GM12872 (cell line): ENCODE measurements at regions not wholly inside any gene's neighbourhood (a gene's known extent, or its start where the extent isn't known, plus 50 kb on each side); places are given as distances from the start of the nearest gene placed in this dataset.

Experiments used
- TF ChIP-seq, protein P1 (sequence below): IDR thresholded peaks from 3 replicates; pipeline ENCODE4 v1.5.1; 2011; ENCODE audit warnings: low read depth, mild to moderate bottlenecking, low read length, moderate library complexity; ENCODE audit not compliant: insufficient read depth

DNA sequence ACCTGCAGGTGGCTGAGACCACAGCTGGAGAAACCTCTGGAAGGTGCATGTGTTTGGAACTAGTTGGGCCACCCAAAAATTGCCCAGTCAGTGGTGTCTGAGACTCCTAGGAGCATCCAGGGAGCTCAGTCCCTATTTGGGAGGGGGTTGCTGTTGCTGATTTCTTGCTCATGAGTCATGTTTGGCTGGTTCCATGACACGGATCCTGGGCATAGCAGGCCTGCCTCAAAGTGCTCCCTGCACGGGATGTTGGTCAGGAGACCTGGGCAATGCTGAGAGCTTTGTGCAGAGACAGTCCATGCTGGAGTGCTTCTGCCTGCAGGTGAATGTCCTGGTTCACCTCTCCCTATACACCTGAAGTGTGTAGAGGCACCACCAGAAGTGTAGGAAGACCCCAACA lies 194.2 kb downstream of the GLI2 start:
- TF ChIP-seq, protein P1, sequence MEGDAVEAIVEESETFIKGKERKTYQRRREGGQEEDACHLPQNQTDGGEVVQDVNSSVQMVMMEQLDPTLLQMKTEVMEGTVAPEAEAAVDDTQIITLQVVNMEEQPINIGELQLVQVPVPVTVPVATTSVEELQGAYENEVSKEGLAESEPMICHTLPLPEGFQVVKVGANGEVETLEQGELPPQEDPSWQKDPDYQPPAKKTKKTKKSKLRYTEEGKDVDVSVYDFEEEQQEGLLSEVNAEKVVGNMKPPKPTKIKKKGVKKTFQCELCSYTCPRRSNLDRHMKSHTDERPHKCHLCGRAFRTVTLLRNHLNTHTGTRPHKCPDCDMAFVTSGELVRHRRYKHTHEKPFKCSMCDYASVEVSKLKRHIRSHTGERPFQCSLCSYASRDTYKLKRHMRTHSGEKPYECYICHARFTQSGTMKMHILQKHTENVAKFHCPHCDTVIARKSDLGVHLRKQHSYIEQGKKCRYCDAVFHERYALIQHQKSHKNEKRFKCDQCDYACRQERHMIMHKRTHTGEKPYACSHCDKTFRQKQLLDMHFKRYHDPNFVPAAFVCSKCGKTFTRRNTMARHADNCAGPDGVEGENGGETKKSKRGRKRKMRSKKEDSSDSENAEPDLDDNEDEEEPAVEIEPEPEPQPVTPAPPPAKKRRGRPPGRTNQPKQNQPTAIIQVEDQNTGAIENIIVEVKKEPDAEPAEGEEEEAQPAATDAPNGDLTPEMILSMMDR = no peak

DNA sequence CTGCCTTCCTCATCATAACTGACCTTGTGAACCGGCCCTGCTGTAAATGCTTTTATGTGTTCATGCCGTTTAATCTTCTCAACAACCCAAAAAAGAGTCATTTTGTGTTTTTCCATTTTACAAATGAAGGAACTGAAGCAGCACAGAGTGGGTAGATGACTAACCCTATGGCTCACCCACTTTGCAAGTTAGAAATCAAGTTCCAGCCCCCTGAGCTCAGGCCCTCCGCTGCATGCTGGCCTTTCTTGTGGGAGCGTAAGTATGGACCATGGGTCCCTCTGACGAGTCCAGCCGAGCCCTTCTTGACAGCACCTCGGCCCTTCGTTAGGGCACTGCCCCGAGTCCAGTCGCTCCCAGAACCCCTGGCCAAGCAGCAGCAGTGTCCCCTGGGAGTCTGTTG lies 194.6 kb downstream of the GLI2 start:
- TF ChIP-seq, protein P1 = no peak

DNA sequence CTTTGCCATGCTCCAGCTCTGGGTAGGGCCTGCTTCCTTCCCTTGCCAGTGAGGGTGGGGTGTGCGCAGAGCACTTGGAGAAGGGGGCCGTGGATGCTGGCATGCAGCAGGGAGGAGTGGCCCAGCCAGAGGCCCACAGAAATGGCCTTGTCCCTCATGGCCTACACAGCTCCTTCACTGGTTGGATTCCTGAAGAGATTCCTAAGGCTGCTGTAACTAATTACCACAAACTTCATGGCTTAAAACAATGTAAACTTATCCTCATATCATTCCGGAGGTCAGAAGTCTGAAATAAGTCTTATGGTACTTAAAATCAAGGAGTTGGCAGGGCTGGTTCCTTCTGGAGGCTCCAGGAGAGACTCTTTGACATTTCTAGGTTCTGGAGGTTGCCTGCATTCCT lies 195.2 kb downstream of the GLI2 start:
- TF ChIP-seq, protein P1 = no peak

DNA sequence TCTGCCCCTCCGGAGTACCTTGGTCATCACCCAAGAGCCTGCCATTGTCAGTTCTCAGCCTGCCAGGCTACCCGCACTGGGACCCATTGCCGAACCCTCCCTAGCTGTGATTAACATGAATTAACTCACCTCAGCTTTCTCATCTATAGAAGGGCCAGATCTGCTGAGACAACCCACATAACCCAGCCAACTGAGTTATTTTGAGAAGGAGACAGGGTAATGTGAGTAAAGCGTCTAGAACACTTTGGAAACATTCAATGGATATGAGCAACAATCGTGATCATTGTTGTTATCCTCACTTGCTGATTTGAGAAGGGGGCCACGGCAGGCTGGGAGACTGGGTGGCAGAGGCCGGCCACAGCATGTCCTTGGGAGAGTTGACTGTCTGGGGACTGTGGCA lies 196.8 kb downstream of the GLI2 start:
- TF ChIP-seq, protein P1 = no peak

DNA sequence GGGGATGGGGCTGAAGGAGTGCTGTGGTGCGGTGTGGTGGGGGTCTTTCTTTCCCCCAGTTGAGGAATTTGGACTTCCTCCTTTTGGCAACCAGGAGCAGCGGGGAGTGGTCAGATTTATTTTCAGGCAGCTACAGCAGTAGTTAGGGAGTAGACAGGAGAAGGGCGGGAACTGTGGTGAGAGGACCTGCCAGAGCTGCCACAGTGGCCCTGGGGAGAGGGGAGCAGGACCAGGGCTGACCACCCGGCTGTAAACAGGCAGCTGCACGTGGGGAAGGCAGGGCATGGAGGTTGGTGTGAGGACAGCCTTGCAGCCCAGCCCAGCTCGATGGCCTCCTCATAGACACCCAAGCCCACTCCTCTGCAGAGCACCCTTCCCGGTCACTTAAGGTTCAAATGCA lies 197.2 kb downstream of the GLI2 start:
- TF ChIP-seq, protein P1 = no peak

DNA sequence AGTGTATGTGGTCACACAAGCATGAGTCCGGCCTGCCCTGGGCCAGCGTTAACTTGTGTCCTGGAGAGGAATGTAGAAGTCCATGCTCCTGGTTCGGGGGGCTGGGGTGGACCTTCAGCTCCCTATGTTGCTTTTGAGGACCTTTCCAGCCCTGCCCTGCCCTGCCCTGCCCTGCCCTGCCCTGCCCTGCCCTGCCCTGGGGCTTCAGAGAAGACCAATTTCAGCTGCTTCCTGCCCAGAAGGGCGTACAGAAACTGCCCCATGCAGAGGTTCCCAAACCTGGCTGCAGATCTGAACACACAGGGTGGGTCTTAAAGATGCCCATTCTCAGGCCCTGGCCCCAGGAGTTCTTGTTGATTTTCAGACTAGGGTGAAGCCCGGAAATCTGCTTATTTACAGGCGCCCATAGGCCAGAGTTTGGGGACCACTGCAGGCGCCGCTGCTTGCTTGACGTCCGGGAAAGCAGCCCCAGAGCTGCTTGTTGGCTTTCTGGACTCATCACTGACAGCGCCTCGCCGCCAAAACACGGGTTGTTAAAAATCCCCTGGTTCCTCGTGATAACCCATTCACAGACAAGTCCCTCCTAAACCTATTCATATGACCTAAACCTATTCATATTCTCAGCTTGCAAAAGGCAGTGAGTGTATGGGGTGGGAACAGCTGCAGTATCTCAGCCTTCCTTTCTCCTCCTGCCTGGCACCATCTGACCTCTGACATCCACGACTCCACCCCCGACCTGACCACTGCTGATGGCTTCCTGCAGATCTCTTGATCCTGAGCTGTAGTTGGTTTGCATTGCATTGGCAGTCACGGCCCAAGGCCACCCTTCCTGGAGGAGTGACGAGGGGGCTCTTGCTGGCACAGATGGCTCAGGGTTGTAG lies 198.3 kb downstream of the GLI2 start:
- TF ChIP-seq, protein P1 = no peak

DNA sequence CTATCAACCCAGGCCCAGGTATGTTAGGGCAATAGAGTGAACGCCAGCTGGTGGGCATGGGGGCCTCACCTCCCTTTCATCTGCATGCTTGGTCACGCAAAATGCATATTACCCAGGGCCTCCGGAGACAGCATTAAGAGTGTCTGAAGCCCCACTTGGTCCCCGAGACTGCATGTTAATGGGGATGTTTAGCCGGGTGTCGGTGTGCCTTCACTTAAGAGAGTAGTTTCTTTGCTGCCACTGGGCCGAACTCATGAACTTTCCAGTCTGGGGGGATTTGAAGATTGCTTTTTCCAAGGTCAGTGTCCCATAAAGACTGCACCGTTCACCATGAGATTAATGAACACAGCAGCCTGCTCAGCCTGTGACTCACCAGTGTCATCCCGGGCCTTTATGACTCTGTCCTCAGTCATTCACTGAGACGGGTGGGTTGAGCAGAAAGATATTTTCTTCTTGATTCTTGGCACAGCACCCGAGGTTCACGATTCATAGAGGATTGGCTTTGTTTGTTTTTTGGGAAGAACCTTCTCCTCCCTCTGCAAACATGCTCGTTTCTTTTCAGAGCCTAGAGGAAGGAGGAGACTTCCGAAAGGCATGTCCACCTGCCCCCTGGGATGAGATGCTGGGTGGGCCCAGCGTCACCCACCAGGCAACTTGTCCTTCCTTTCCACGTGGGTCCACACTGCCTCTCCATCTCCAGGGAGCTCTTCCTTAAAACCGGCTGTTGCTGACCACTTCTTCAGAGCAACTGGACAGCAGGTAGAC lies 199.1 kb downstream of the GLI2 start:
- TF ChIP-seq, protein P1 = no peak
